H1 (cell line): ENCODE measurements at regions not wholly inside any gene's neighbourhood (a gene's known extent, or its start where the extent isn't known, plus 50 kb on each side); places are given as distances from the start of the nearest gene placed in this dataset.
A peak's percentile ranks its signal among the peaks of the same experiment; 100 is the strongest.

ENCODE experiments used
- CTCF ChIA-PET: fragments of 300-600 bp; sonication (Branson Sonifier 250); formaldehyde crosslinking; loops from one replicate; lab custom pipeline; 2021; ENCODE audit not compliant: partially characterized antibody; lab: Charles Lee
- POLR2A ChIA-PET: fragments of 300-600 bp; sonication (Branson Sonifier 250); formaldehyde crosslinking; loops from one replicate; lab custom pipeline; 2021; ENCODE audit warnings: inconsistent platforms; ENCODE audit not compliant: partially characterized antibody; lab: Charles Lee
- DNase-seq, 2 experiments: peaks; one replicate each; pipeline versions ENCODE4 v3.0.0 to v3.0.0-alpha.2; 2010 to 2022; ENCODE audit warnings: low spot score in 2 of 2, low read depth in 1 of 2, mixed read lengths in 1 of 2
- FAIRE-seq: peaks from 2 replicates; lab custom pipeline; 2011; peaks lifted over from hg19 to GRCh38; lab: Jason Lieb, UNC
- H2AFZ ChIP-seq: 2 replicates; pipeline ENCODE4 v1.8.1; 2012; ENCODE audit warnings: low read length, inconsistent platforms
- H2AK5ac ChIP-seq: 2 replicates; pipeline ENCODE4 v1.6.1; 2013; ENCODE audit warnings: low read depth, low read length
- H2BK120ac ChIP-seq: replicated peaks from 2 replicates; pipeline ENCODE3; 2013; ENCODE audit warnings: low read depth, low read length, inconsistent platforms
- H2BK12ac ChIP-seq: 2 replicates; pipeline ENCODE4 v1.6.1; 2013; ENCODE audit warnings: low read depth, low read length
- H2BK15ac ChIP-seq: 2 replicates; pipeline ENCODE4 v1.6.1; 2013; ENCODE audit warnings: low read length
- H2BK20ac ChIP-seq: 2 replicates; pipeline ENCODE4 v1.6.1; 2013; ENCODE audit warnings: low read length
- H2BK5ac ChIP-seq: 2 replicates; pipeline ENCODE4 v1.6.1; 2013; ENCODE audit warnings: low read depth, low read length
- H3K14ac ChIP-seq: 2 replicates; pipeline ENCODE4 v1.6.1; 2013; ENCODE audit warnings: inconsistent platforms; ENCODE audit not compliant: insufficient read length
- H3K18ac ChIP-seq: 2 replicates; pipeline ENCODE4 v1.6.1; 2013; ENCODE audit warnings: low read length; ENCODE audit errors: extremely low read depth
- H3K23ac ChIP-seq: 2 replicates; pipeline ENCODE4 v1.6.1; 2013; ENCODE audit warnings: inconsistent platforms; ENCODE audit not compliant: insufficient read length
- H3K23me2 ChIP-seq: 2 replicates; pipeline ENCODE4 v1.6.1; 2013; ENCODE audit warnings: low read depth, low read length
- H3K27ac ChIP-seq: 2 replicates; pipeline ENCODE4 v1.6.1; 2011; ENCODE audit warnings: low read depth, low read length, inconsistent platforms
- H3K27me3 ChIP-seq, 4 experiments: replicated peaks in 1 of 4; 1 replicate in 1 of 4; 2 replicates in 3 of 4; pipeline versions ENCODE4 v1.6.1 to v1.8.1; 2011 to 2013; ENCODE audit warnings: low read length in 3 of 4, mild to moderate bottlenecking in 3 of 4, inconsistent platforms in 2 of 4, mixed read lengths in 2 of 4, moderate library complexity in 1 of 4; ENCODE audit not compliant: control insufficient read depth in 3 of 4, insufficient read depth in 3 of 4; ENCODE audit errors: extremely low read depth in 1 of 4
- H3K36me3 ChIP-seq, 4 experiments: 2 replicates each; pipeline versions ENCODE4 v1.6.1 to v1.8.1; 2011 to 2013; ENCODE audit warnings: mild to moderate bottlenecking in 4 of 4, low read length in 3 of 4, moderate library complexity in 2 of 4, control low read depth in 1 of 4, inconsistent platforms in 1 of 4; ENCODE audit not compliant: insufficient read depth in 4 of 4, control insufficient read depth in 2 of 4
- H3K4ac ChIP-seq: replicated peaks from 2 replicates; pipeline ENCODE3; 2013; ENCODE audit warnings: low read length, low read depth, mixed read lengths, inconsistent platforms; ENCODE audit not compliant: insufficient read length
- H3K4me1 ChIP-seq, 4 experiments: replicated peaks in 1 of 4; 1 replicate in 1 of 4; 2 replicates in 3 of 4; pipeline versions ENCODE4 v1.6.1 to v1.8.1; 2011 to 2013; ENCODE audit warnings: low read length in 3 of 4, inconsistent platforms in 2 of 4, mixed read lengths in 1 of 4; ENCODE audit not compliant: insufficient read depth in 4 of 4, control insufficient read depth in 3 of 4
- H3K4me2 ChIP-seq, 2 experiments: 2 replicates each; pipeline versions ENCODE4 v1.6.1 to v1.8.1; 2011 to 2013; ENCODE audit warnings: low read depth in 2 of 2, low read length in 2 of 2, control low read depth in 1 of 2, inconsistent platforms in 1 of 2, mild to moderate bottlenecking in 1 of 2; ENCODE audit not compliant: insufficient read depth in 1 of 2
- H3K4me3 ChIP-seq, 4 experiments: fragments of 200-600, 300-600 bp in 1 of 4; sonication (generic), shearing (Covaris generic), sonication (Bioruptor Twin) in 1 of 4; 2 replicates each; pipeline versions ENCODE4 v1.5.1 to v1.8.1; 2011 to 2016; ENCODE audit warnings: low read length in 4 of 4, low read depth in 3 of 4, control low read depth in 2 of 4, inconsistent platforms in 2 of 4, mild to moderate bottlenecking in 2 of 4, mixed read lengths in 1 of 4, moderate library complexity in 1 of 4; ENCODE audit not compliant: insufficient read depth in 2 of 4; ENCODE audit errors: extremely low read depth in 1 of 4
- H3K56ac ChIP-seq: replicated peaks from 2 replicates; pipeline ENCODE3; 2013; ENCODE audit warnings: low read depth, mild to moderate bottlenecking, mixed read lengths, low read length, inconsistent platforms; ENCODE audit not compliant: insufficient read length
- H3K79me1 ChIP-seq: 2 replicates; pipeline ENCODE4 v1.6.1; 2013; ENCODE audit warnings: low read depth, low read length, control low read depth
- H3K79me2 ChIP-seq, 2 experiments: 2 replicates each; pipeline versions ENCODE4 v1.6.1 to v1.8.1; 2012 to 2013; ENCODE audit warnings: low read length in 2 of 2, mild to moderate bottlenecking in 2 of 2, inconsistent platforms in 1 of 2; ENCODE audit not compliant: insufficient read depth in 2 of 2, control insufficient read depth in 1 of 2
- H3K9ac ChIP-seq, 4 experiments: replicated peaks in 1 of 4; 1 replicate in 1 of 4; 2 replicates in 3 of 4; pipeline versions ENCODE4 v1.6.1 to v1.8.1; 2011 to 2013; ENCODE audit warnings: low read depth in 3 of 4, low read length in 3 of 4, control low read depth in 2 of 4, mild to moderate bottlenecking in 2 of 4, moderate library complexity in 2 of 4, inconsistent platforms in 1 of 4; ENCODE audit errors: extremely low read depth in 1 of 4
- H3K9me3 ChIP-seq, 2 experiments: 2 replicates each; pipeline versions ENCODE4 v1.6.1 to v1.8.1; 2012 to 2013; ENCODE audit warnings: mild to moderate bottlenecking in 2 of 2, moderate library complexity in 2 of 2, control low read depth in 1 of 2, inconsistent platforms in 1 of 2, low read depth in 1 of 2, low read length in 1 of 2, mixed read lengths in 1 of 2; ENCODE audit not compliant: insufficient read depth in 2 of 2
- H4K20me1 ChIP-seq, 2 experiments: replicated peaks in 1 of 2; 2 replicates each; pipeline versions ENCODE3 to v1.8.1; 2011 to 2013; ENCODE audit warnings: inconsistent platforms in 2 of 2, low read length in 2 of 2, mild to moderate bottlenecking in 1 of 2; ENCODE audit not compliant: insufficient read depth in 2 of 2, control insufficient read depth in 1 of 2
- H4K5ac ChIP-seq: 2 replicates; pipeline ENCODE4 v1.6.1; 2013; ENCODE audit warnings: low read length, low read depth, mixed read lengths, inconsistent platforms; ENCODE audit not compliant: insufficient read length
- H4K8ac ChIP-seq: 2 replicates; pipeline ENCODE4 v1.8.0; 2013; ENCODE audit warnings: mild to moderate bottlenecking, moderate library complexity, low read length, inconsistent platforms; ENCODE audit not compliant: insufficient read depth; ENCODE audit errors: extremely low read depth
- H4K91ac ChIP-seq: replicated peaks from 2 replicates; pipeline ENCODE3; 2013; ENCODE audit warnings: low read length, mixed read lengths, inconsistent platforms; ENCODE audit not compliant: insufficient read length
- RAD21 ChIP-seq, 2 experiments: IDR thresholded peaks in 1 of 2; conservative IDR thresholded peaks in 1 of 2; 2 replicates each; pipeline ENCODE4 v1.6.1; 2011; ENCODE audit warnings: low read depth in 2 of 2, low read length in 2 of 2, improper control_type of control experiment in 1 of 2, inconsistent platforms in 1 of 2, mild to moderate bottlenecking in 1 of 2, moderate library complexity in 1 of 2
- SIRT6 ChIP-seq: IDR thresholded peaks from one replicate; pipeline ENCODE4 v1.7.1; 2012; ENCODE audit warnings: low read length, inconsistent platforms
- WGBS, 2 experiments: shearing (Covaris generic) in 1 of 2; methylation state at CpG; one replicate each; pipeline versions ENCODE4 v1.1.6 to v1.1.7; 2013 to 2015; ENCODE audit warnings: low lambda C conversion rate in 2 of 2, mixed read lengths in 2 of 2, inconsistent platforms in 1 of 2, low coverage in 1 of 2, missing lambda C conversion rate in 1 of 2; ENCODE audit not compliant: insufficient replicate concordance in 2 of 2, insufficient coverage in 1 of 2, insufficient read length in 1 of 2; ENCODE audit errors: extremely low coverage in 1 of 2, missing lambda C conversion rate in 1 of 2; 5-methylcytosine and 5-hydroxymethylcytosine counted together

- no peak overlapping the region for H2BK15ac ChIP-seq
- H3K79me2 ChIP-seq = no peaks in the 10 kb centered on the region
- H4K8ac ChIP-seq = no peak overlapping the region
- H3K23me2 ChIP-seq = 0 out of 2 replicates have a peak, but pooled peaks cover 2% of the 10 kb centered on the region
- no peak overlapping the region for H3K18ac ChIP-seq
- no peak overlapping the region for H3K23ac ChIP-seq
- H3K9me3 ChIP-seq = no peaks in the 10 kb centered on the region
- no peak overlapping the region for H2BK12ac ChIP-seq
- DNase-seq = no peak
- no peak overlapping the region for H2BK120ac ChIP-seq
- POLR2A ChIA-PET = no interaction called here
- H2AK5ac ChIP-seq = no peak overlapping the region
- H3K27ac ChIP-seq = no peak overlapping the region
- H3K4me2 ChIP-seq = no peak overlapping the region
- H3K4me1 ChIP-seq = peaks cover 4 to 10% (median 10%) of the 10 kb centered on the region in 4 experiments; a peak in 5 of 7 replicates
- no peak overlapping the region for H3K9ac ChIP-seq
- H3K27me3 ChIP-seq = no peaks in the 10 kb centered on the region
- no peak overlapping the region for H2BK20ac ChIP-seq
- TF ChIP-seq SIRT6 (no peak), RAD21 (IDR thresholded peaks at IDR 0.05 in 1 of 2, conservative IDR thresholded peaks at IDR 0.05 in 1 of 2; ENCODE audit: low read depth in 2 of 2, low read length in 2 of 2) (peak; percentile 17 to 48; a peak in 3 of 4 replicates)
- no peak overlapping the region for H2AFZ ChIP-seq
- H4K5ac ChIP-seq = no peak overlapping the region
- no peak overlapping the region for H3K4ac ChIP-seq
- no peaks in the 10 kb centered on the region for H3K79me1 ChIP-seq
- H3K56ac ChIP-seq = no peak overlapping the region
- no peak overlapping the region for H3K14ac ChIP-seq
- no peak overlapping the region for H2BK5ac ChIP-seq
- CTCF ChIA-PET = interaction anchor here (0.9 kb wide), 1 partner anchor 20 kb away, joined by 3 read pairs; no protein-coding TSS in a partner anchor
- H3K36me3 ChIP-seq = no peaks in the 10 kb centered on the region
- H4K91ac ChIP-seq = no peak overlapping the region
- no peak overlapping the region for H3K4me3 ChIP-seq
- WGBS, 2 experiments = 41% methylated on average over 1 of the region's 1 CpG; no CpG with 5 or more reads in 1 of the 2 experiments
- no peaks in the 10 kb centered on the region for H4K20me1 ChIP-seq
- no peak for FAIRE-seq
Measured at GRCh38 chr3:182567700-182568099, 225.6 kb upstream of the ATP11B start.
